SK-N-SH (cell line): ENCODE measurements at regions not wholly inside any gene's neighbourhood (a gene's known extent, or its start where the extent isn't known, plus 50 kb on each side); places are given as distances from the start of the nearest gene placed in this dataset.

Experiments
- GABPA ChIP-seq: IDR thresholded peaks from 2 replicates; pipeline ENCODE4 v1.4.0; 2012; ENCODE audit warnings: low read depth, mild to moderate bottlenecking
- SMC3 ChIP-seq: IDR thresholded peaks from 2 replicates; pipeline ENCODE4 v1.6.1; 2012; ENCODE audit warnings: low read depth, low read length, improper control_type of control experiment
- TF ChIP-seq, protein P1 (sequence below): fragments of 200-600 bp; sonication (generic); IDR thresholded peaks from 2 replicates; pipeline ENCODE4 v1.6.1; 2017; ENCODE audit warnings: antibody characterized with exemption, mild to moderate bottlenecking, moderate library complexity
- TF ChIP-seq, protein P2 (sequence below): IDR thresholded peaks from 2 replicates; pipeline ENCODE4; 2012

DNA sequence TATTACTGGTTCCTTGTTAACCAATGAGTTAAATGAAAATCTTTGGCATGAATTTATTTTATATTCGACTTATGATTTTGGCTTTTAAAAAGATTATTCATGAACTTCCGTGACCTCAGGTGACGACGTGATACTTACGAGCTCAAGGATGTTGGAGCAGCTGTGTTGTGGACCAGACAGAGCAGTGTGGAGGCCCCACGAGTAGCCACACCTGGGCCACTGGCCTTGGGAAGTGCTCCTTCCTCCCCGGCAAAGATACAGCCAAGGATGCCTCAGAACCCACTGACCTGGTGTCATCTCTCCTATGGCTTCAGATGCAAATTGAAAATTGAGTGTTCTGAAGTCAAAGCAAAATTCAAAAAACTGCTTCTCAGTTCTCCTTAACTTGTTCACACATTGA lies 147.5 kb upstream of the PPP2R2D start:
- no peak for TF ChIP-seq GABPA
- TF ChIP-seq, protein P1, sequence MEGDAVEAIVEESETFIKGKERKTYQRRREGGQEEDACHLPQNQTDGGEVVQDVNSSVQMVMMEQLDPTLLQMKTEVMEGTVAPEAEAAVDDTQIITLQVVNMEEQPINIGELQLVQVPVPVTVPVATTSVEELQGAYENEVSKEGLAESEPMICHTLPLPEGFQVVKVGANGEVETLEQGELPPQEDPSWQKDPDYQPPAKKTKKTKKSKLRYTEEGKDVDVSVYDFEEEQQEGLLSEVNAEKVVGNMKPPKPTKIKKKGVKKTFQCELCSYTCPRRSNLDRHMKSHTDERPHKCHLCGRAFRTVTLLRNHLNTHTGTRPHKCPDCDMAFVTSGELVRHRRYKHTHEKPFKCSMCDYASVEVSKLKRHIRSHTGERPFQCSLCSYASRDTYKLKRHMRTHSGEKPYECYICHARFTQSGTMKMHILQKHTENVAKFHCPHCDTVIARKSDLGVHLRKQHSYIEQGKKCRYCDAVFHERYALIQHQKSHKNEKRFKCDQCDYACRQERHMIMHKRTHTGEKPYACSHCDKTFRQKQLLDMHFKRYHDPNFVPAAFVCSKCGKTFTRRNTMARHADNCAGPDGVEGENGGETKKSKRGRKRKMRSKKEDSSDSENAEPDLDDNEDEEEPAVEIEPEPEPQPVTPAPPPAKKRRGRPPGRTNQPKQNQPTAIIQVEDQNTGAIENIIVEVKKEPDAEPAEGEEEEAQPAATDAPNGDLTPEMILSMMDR, result no peak
- TF ChIP-seq, protein P2, sequence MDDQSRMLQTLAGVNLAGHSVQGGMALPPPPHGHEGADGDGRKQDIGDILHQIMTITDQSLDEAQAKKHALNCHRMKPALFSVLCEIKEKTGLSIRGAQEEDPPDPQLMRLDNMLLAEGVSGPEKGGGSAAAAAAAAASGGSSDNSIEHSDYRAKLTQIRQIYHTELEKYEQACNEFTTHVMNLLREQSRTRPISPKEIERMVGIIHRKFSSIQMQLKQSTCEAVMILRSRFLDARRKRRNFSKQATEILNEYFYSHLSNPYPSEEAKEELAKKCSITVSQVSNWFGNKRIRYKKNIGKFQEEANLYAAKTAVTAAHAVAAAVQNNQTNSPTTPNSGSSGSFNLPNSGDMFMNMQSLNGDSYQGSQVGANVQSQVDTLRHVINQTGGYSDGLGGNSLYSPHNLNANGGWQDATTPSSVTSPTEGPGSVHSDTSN, result no peak
- TF ChIP-seq SMC3, result no peak
